Ascending aorta (tissue), 2 donors: ENCODE measurements at regions not wholly inside any gene's neighbourhood (a gene's known extent, or its start where the extent isn't known, plus 50 kb on each side); places are given as distances from the start of the nearest gene placed in this dataset.
A peak's percentile ranks its signal among the peaks of the same experiment; 100 is the strongest.

Experiments used
- DNase-seq, 2 donors: peaks; one replicate each; pipeline ENCODE4 v3.0.0-alpha.2; 2019; ENCODE audit warnings: low spot score in 2 of 2
- H3K27ac ChIP-seq, 2 donors: fragments of 200-600 bp; sonication (generic); one replicate each; pipeline ENCODE4 v1.5.1; 2016 to 2017; ENCODE audit warnings: mild to moderate bottlenecking in 1 of 2
- H3K27me3 ChIP-seq: fragments of 200-600 bp; sonication (generic); one replicate; pipeline ENCODE4 v1.5.1; 2017
- H3K36me3 ChIP-seq, 2 donors: fragments of 200-600 bp; sonication (generic); one replicate each; pipeline ENCODE4 v1.5.1; 2016
- H3K4me1 ChIP-seq, 2 donors: fragments of 200-600 bp; sonication (generic); one replicate each; pipeline ENCODE4 v1.5.1; 2016 to 2017; ENCODE audit warnings: mild to moderate bottlenecking in 1 of 2
- H3K4me3 ChIP-seq, 2 donors: fragments of 200-600 bp; sonication (generic); one replicate each; pipeline ENCODE4 v1.5.1; 2016 to 2017; ENCODE audit warnings: mild to moderate bottlenecking in 1 of 2
- H3K9me3 ChIP-seq, 2 donors: fragments of 200-600 bp; sonication (generic); one replicate each; pipeline ENCODE4 v1.5.1; 2016
- intact Hi-C: fragments of 100-400 bp; cut with DNase I; formaldehyde crosslinking; loops from one replicate; pipeline ENCODE4 v1.15.1; 2023
- TF ChIP-seq, protein P1 (sequence below), 3 experiments: fragments of 200-600 bp in 2 of 3; fragments of 450-650 bp in 1 of 3; sonication (generic) in 2 of 3; IDR thresholded peaks; one replicate each; pipeline ENCODE4 v1.5.1; 2016 to 2019; ENCODE audit warnings: antibody characterized with exemption in 3 of 3, mild to moderate bottlenecking in 1 of 3, moderate library complexity in 1 of 3

DNA sequence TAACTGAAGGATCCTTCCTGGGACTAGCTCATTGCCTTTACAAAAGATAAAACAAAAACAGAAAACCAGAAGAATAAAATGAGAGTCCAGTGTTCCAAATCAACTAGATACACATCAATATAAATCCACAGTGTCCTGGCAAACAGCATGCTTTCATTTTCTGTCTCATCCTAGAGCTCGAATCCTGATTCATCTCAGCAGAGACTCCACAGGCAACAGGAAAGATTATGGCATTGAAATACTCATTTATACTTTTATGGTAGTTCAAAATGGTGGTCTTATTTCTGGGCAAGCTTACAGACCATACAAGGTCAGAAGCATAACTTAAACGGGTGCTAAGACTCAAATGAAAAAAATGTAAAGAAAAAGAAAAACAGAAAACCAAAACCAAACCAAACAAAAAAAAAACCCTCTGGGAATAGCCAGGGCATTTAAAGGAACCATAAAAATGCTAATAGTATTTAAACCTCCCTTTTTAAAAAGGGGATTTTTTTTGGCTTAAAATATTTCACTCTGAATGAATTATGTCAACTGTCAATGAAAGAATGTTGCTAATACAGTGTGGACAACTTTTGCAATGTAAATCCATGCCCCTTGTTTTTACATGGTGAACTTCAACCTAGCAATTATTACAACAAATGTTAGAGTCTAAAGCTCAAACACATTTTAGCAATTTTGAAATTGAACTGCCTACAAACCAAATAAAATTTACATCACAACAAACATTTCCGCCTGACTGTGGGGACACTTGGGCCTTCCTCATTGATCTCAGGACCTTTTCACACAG is 57.9 kb downstream of the GPR101 start:
- no peaks in the 10 kb centered on the region for H3K27me3 ChIP-seq
- no peaks in the 10 kb centered on the region for H3K4me1 ChIP-seq
- TF ChIP-seq, protein P1, sequence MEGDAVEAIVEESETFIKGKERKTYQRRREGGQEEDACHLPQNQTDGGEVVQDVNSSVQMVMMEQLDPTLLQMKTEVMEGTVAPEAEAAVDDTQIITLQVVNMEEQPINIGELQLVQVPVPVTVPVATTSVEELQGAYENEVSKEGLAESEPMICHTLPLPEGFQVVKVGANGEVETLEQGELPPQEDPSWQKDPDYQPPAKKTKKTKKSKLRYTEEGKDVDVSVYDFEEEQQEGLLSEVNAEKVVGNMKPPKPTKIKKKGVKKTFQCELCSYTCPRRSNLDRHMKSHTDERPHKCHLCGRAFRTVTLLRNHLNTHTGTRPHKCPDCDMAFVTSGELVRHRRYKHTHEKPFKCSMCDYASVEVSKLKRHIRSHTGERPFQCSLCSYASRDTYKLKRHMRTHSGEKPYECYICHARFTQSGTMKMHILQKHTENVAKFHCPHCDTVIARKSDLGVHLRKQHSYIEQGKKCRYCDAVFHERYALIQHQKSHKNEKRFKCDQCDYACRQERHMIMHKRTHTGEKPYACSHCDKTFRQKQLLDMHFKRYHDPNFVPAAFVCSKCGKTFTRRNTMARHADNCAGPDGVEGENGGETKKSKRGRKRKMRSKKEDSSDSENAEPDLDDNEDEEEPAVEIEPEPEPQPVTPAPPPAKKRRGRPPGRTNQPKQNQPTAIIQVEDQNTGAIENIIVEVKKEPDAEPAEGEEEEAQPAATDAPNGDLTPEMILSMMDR (IDR thresholded peaks at IDR 0.05): no peak
- intact Hi-C loops: no loop called here
- H3K36me3 ChIP-seq: no peaks in the 10 kb centered on the region
- H3K4me3 ChIP-seq: no peak overlapping the region
- no peaks in the 10 kb centered on the region for H3K9me3 ChIP-seq
- H3K27ac ChIP-seq: no peak overlapping the region
- no peak for DNase-seq

DNA sequence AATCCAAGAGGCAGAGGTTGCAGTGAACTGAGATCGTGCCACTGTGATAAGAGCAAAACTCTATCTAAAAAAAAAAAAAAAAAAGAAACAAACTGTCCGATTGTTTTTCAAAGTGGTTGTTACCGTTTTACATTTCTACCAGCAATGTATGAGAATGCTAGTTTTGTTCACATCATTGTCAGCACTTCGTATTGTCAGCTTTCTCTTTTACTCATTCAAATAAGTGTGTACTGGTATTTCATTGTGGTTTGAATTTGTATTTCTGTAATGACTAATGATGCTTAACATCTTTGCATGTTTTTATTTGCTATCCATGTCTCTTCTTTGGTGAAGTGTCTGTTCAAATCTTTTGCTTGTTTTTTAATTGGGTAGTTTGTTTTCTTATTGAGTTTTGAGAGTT is 65.8 kb downstream of the GPR101 start:
- intact Hi-C loops: no loop called here
- TF ChIP-seq, protein P1 (IDR thresholded peaks at IDR 0.05): no peak
- H3K36me3 ChIP-seq: no peaks in the 10 kb centered on the region
- no peak for DNase-seq
- H3K4me3 ChIP-seq: no peak overlapping the region
- H3K9me3 ChIP-seq: no peaks in the 10 kb centered on the region
- no peaks in the 10 kb centered on the region for H3K27me3 ChIP-seq
- H3K27ac ChIP-seq: no peak overlapping the region
- no peaks in the 10 kb centered on the region for H3K4me1 ChIP-seq

DNA sequence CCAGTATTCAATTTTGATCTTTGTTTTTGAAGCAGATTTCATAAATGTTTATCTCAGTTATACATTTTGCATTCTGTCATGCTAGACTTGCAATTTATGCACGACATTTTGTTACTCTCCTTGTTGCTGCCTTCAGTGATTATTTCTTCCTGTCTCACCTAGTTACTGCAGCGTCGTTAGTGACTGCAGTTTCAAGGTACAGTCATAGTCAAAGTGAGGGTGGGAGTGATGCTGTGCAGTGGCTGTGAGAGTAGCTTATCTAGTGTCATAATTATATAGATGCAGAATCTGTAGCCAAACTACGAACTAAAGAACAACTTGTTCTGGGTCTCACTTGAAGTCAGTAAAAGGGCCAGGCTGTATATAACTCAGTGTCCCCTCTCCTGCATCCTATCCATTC is 69.8 kb downstream of the GPR101 start:
- no peak overlapping the region for H3K27ac ChIP-seq
- H3K4me1 ChIP-seq: no peaks in the 10 kb centered on the region
- no peak overlapping the region for H3K4me3 ChIP-seq
- no peaks in the 10 kb centered on the region for H3K9me3 ChIP-seq
- TF ChIP-seq, protein P1 (IDR thresholded peaks at IDR 0.05): no peak
- no peak for DNase-seq
- no peaks in the 10 kb centered on the region for H3K36me3 ChIP-seq
- H3K27me3 ChIP-seq: no peaks in the 10 kb centered on the region
- intact Hi-C loops: no loop called here

DNA sequence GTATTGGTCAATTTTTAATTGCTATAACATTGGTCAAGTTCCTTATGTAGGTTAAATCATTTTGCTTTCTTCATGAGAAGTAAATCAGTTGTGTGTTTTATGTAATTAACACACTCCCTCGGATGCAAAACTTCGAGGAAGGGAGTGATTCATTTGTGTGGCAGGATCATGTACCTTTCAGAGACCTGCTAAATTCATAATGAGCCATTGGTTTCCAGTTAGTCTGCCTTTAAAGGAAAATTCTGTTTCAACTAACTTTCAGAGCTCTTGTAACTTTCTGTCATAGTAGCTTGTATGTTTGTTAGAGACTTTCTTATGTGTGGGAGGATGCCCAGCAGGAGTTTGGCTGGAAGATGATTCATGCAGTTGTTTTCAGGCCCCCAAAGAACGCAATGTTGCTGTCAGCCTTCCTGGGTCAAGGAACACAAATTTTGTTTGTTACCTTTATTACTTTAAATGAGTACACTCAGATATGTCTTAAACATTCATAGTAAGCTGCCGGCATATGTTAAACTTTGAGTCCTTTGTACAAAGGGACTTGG is 72.1 kb downstream of the GPR101 start:
- intact Hi-C loops: no loop called here
- Histone ChIP-seq H3K9me3 (no peaks in the 10 kb centered on the region), H3K4me3 (no peak overlapping the region), H3K27me3 (no peaks in the 10 kb centered on the region), H3K4me1 (no peaks in the 10 kb centered on the region), H3K36me3 (no peaks in the 10 kb centered on the region), H3K27ac (no peak overlapping the region)
- TF ChIP-seq, protein P1 (IDR thresholded peaks at IDR 0.05): no peak
- DNase-seq: no peak

DNA sequence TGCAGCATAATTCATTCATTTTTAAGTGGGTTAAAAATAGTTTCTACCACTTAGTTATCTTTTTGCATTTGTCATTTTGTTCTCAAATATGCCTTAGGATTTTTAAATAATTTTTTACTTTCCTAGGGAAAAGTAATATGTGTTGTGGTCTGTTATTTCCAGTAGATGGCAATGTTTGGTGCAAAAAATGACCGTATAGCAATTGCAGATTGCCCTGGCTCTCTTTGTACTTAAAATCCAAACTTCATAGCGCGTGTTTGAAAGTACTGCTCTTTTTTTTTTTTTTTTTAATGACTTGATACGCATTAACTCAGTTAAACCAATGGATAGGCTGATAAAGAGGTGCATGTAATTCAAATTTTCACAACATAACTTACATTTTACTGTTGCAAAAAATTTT is 74.4 kb upstream of the RBMX start:
- H3K4me3 ChIP-seq: no peak overlapping the region
- intact Hi-C loops: loop anchor here (1.0 kb wide), 1 partner anchor 97 kb away; no protein-coding TSS in a partner anchor
- DNase-seq: no peak

More for the DNA sequence above, 74.4 kb upstream of the RBMX start:
- Histone ChIP-seq H3K27ac (no peak overlapping the region), H3K36me3 (no peaks in the 10 kb centered on the region), H3K9me3 (no peaks in the 10 kb centered on the region), H3K4me1 (no peaks in the 10 kb centered on the region), H3K27me3 (no peaks in the 10 kb centered on the region)
- TF ChIP-seq, protein P1 (IDR thresholded peaks at IDR 0.05): peak in 2 of 3 experiments; percentile 39 to 48
